Suppressor macrophage (primary cell): ENCODE measurements at regions not wholly inside any gene's neighbourhood (a gene's known extent, or its start where the extent isn't known, plus 50 kb on each side); places are given as distances from the start of the nearest gene placed in this dataset.
"Not testable (repeated sequence)": the region's sequence is repeated elsewhere in the genome, so short reads cannot be mapped to it uniquely, and the experiment has no call there.

Experiments
- DNase-seq, 4 experiments: peaks; one replicate each; pipeline ENCODE4 v3.0.0-alpha.2; 2020 to 2022

DNA sequence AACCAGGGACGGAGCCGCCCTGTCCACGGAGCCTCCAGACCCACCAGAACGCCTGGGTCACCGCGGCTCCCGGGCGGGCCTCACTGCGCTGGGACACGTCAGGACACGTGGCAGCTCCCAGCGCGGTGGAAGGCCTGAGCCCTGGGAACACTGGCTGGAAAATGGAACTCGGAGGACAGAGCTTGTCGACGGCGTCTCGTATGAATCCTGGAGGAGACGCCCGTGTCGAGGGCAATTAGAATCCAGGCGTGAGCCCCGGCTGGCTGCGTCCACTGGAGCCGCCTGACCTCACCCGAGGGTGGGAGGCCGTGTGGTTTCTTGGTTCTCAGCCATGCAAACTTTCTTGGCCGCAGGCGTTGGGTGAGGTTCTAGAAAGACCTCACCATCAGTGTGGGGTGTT lies 173.9 kb downstream of the LAT start:
- no peak for DNase-seq

DNA sequence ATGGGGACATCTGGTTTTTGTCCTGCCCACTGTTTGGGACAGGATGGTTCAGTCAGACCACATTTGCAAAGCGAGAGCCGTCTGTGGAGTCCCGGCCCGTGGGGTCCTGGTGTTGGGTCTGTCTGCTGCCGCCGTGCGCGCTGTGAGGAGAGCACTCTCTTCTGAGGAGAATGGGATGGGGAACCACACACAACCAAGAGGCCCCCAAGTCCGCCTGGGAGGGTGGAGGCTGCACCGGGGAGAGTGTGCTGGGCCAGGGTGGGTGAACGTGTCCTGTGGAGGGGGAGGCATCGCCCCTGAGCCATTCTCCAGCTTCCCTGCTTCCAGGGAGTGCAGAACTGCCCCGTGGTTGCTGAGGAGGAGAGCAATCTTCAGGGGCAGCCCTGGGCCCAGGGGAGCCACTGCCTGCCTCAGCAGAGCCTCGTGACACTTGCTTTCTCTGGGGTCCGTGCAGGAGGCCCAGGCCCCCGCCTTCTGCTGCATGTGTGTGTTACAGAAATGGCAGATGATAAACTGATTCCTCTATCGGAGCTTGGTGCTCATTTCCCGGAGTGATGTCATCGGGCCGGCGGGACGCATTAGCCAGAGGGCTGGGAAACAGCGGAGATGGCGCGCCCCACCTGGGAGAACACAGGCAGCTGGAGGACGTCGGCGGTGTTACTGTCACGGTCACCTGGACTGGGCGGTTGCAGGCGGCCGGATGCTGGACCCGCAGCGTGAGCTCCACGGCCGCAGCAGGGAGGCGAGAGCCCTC lies 173.4 kb downstream of the LAT start:
- DNase-seq: not testable (repeated sequence)

DNA sequence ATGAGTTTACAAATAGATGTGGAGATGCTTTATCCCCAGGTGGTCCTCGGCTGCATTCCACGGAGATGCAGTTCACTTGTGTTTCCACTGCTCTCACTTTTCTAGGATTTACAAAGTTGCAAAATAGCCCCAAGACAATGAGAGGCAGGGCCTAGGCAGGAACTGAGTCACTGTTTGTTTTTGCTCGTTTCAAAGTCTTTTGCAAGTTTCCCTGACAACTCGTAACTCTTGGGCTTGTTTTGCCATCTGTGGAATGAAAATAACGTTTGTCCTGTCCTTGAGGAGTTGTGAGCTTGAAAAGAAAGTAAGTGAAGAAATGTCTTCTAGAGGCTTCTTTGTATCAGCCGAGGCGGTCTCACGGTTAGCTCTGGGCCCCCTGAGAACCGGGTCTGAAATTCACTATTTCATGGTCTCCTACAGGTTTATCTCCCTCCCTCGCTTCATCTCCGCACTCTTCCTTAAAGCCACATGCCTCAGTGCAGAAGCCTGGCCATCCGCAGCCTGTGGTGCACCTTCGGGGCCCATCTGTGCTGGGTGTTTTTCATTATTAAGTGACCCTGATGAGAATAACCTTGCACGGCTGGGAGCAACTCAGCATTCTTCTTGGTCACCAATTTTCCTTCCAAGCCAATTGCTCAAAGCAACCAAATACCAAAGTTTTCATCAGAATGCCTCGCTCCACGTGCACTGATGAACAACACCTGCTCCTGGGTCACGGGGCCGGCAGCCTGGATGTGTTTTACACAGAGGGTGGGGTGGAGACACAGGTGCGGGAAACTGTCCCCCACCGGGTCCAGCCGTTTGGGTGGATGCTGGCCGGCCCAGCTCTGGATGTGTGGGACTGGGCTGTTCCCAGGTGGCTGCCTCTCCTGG lies 172.4 kb downstream of the LAT start:
- peak; percentile 82 to 93 (median 88) for DNase-seq

DNA sequence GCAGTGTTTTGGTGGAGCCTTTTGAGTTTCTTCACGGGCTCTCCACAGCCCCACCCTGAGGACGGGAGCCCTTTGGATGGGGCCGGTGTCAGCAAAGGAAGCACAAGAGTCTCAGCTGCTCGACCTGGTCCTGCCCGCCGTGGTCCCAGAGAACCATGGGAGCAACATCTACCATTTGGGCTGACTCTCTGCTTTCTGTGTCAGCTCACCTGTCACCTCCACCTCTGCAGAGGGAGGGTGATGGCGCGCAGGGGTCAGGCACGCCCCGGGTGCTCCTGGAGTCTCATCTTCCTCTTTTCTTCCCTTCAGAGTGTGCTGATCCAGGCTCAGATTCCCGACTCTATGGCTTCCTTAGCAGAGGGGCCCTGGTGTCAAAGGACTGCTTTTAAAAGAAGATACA lies 171.7 kb downstream of the LAT start:
- DNase-seq: peak; percentile 11 to 40 (median 32)

DNA sequence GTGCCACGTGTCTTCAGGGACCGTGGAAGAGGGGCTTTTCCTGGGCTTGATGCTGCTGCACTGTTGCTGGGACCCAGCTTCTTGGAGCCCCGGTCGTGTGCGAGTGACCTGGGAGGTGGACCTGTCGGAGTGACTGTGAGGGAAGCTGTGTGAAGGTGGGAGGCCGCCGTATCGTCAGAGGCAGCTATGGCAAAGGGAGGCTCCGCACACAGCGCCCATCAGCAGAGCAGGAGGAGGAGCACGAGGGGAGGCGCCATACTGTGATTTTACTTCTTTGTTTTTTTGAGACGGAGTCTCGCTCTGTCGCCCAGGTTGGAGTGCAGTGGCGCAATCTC lies 171.0 kb downstream of the LAT start:
- DNase-seq: not testable (repeated sequence)

DNA sequence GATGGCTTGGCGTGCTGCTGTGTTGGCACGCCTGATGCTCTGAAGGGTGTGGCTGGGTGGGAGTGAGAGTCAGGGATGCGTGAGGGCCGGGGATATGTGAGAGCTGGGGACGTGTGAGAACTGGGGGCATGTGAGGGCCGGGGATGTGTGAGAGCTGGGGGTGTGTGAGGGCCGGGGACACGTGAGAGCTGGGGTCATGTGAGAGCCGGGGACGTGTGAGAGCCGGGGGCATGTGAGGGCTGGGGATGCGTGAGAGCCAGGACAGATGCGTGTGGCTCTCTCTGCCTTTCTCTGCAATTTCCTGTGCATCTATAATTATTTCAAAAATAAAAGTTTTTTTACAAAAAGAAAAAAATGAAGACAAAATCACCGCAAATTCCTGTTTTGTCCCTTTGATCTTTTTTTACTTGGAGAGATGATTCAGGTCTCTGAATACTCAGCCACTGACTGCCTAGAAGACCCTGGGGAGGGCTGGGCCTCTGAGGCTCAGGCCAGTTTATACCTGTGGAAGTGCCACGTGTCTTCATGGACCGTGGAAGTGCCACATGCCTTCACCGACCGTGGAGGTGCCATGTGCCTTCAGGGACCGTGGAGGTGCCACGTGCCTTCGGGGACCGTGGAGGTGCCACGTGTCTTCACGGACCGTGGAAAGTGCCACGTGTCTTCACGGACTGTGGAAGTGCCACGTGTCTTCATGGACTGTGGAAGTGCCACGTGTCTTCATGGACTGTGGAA lies 170.4 kb downstream of the LAT start:
- DNase-seq: peak; percentile 64 to 74 (median 71)

DNA sequence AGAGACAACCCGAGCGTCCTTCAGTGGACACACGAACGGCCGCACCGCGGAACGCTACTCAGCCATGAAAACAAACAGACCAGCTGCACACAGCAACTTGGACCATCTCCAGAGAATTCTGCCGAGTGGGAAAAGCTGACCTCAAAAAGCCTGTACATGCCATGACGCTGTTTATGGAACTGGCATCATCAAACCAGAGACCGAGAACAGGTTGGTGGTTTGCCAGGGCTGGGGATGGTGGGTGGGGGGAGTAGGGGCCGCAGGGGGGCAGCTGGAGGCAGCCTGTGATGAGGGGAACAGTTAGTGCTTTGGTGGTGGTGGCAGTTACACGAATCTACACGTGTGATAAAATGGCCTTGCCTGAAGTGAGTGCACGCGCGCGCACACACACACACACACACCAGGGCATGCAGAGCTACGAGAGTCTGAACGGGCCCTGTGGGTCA lies 169.8 kb downstream of the LAT start:
- peak in 1 of 4 experiments; percentile 5 for DNase-seq

DNA sequence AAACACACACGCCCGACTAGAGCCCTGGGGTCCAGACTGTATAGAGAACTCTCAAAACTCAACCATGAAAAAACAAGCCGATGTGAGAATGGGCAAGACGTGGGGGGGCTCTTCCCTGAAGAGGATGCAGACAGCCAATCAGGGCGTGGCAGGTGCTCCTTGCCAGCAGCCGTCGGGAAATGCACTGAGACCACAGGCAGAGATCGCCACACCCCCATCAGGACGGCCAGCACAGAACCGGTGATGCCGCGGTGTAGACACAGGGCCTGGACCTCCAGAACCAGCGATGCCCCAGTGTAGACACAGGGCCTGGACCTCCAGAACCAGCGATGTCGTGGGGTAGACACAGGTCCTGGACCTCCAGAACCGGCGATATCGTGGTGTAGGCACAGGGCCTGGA lies 169.2 kb downstream of the LAT start:
- DNase-seq: no peak

DNA sequence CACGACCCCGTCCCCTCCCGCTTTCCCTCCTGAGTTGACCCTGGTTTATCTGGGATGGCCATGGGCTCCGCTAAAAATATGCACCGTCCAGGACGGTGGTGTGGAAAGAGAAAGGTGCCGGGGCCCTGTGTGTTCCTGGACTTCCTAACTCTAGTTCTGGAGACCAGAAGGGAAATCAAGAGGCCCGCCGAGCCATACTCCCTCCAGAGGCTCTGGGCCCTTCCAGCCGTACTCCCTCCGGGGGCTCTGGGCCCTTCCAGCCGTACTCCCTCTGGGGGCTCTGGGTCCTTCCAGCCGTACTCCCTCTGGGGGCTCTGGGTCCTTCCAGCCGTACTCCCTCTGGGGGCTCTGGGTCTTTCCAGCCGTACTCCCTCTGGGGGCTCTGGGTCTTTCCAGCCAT lies 168.5 kb downstream of the LAT start:
- DNase-seq: not testable (repeated sequence)

DNA sequence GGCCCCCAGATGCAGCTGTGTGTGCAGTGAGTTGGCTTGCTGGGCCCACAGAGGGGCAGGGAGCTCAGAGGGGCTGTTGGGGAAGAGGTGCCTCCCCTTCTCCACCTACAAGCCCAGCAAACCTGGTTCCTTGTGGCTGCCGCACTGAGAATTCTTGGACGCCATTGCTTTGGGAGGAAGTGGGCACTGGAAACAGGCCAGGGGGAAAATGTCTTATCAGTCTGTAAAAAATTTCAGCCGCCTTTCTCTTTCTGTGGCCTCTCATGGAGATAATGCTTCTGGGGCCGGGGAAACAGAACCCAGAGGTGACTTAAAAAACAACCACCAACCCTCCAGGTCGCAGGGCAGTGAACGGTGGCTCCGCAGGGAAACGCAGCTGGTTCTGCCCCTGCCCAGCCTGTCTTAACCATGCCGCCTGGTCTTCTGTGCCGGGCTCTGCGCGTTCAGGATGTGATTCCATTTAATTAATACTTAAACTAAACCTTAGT lies 167.7 kb downstream of the LAT start:
- peak in 3 of 4 experiments; percentile 20 to 39 (median 36) for DNase-seq

DNA sequence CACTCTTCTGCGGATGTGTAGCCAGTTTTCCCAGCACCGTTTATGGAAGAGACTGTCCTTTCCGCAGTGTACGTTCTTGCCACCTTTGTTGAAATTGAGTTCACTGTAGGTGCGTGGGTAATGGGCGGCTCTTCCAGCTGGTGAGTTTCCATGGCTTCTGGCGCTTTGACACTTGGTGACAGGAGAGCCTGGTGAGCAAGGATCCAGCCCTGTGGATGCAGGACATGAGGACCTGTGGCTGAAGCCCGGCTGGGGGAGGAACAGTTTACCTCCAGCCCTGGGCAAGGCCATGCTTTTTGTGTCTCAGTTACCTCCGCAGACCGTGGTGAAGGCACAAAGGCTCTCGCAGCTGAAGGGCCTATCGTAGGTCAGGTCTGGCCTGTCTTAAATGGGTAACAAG lies 166.5 kb downstream of the LAT start:
- no peak for DNase-seq

DNA sequence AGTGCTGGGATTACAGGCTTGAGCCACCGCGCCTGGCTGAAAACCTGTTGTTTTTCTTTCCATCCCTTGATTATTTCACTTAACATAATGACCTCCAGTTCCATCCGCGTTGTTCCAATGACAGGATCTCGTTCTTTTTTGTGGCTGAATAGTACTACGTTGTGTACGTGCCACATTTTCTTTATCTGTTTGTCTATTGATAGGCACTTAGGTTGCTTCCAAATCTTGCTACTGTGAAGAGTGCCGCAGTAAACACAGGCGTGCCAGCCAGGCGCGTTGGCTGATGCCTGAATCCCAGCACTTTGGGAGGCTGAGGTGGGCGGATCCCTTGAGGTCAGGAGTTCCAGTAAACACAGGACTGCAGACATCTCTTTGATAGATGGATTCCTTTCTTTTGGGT lies 165.1 kb downstream of the LAT start:
- DNase-seq: not testable (repeated sequence)

DNA sequence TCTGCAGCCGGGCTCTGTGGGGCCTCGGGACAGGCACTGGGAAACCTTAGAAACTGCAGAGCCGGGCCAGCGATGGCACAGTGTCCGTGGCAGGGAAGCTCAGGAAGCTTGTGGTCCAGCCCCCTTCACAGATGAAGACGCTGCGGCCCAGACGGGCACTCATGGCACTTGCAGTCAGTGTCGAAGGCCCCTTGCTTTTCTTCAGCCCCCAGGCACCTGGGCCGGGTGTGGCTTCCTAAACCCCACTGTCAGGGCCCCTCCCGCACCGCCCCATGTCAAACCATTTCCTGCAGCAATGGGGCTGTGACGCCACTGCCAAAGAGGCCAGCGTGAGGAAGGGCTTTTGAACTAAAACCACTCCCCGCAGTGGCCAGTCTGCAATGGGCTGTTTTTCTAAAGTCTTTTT lies 164.0 kb downstream of the LAT start:
- DNase-seq: peak; percentile 47 to 64 (median 52)

DNA sequence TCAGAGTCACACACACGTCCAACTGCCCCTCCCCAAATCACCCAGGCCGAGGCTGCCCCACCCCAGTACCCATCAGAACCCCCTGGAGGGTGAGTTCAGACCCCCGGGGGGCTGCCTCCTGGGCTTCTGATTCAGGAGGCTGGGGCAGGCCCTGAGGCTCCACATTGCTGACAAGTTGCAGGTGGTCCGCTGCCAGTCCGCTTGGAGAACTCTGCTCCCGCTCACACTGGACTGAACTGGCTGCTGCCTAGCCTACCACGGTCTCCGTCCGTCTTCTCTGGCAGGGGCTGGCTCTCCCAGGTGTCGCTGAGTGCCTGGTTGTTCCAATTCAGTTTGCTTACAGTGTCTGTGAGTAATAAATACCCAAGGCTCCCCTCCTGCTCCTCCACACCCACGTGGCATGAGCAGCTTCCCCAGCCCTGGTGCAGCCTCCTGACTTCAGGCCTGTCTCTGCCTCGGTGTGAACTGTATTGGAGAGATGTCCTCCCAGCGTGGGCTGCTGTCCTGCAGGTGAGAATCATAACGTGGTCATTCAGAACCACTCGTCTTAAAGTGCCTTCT lies 163.4 kb downstream of the LAT start:
- peak; percentile 35 to 68 (median 57) for DNase-seq

DNA sequence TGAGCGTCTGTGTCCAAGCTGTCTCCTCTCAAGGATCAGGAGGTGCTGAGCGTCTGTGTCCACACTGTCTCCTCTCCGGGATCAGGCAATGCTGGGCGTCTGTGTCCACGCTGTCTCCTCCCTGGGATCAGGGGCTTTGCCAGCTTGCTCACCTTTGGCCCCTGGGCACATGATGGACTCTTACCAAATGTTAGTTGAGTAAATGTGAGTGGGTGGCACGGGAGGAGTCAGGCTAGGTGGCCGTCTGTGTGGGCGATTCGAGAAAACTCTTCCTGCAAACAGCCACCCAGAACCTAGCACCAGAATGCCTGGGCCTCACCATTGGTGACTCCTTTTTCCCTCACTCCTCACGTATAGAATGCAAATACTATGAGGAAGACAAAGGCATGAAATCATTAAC lies 162.9 kb downstream of the LAT start:
- peak in 3 of 4 experiments; percentile 43 to 54 (median 48) for DNase-seq

DNA sequence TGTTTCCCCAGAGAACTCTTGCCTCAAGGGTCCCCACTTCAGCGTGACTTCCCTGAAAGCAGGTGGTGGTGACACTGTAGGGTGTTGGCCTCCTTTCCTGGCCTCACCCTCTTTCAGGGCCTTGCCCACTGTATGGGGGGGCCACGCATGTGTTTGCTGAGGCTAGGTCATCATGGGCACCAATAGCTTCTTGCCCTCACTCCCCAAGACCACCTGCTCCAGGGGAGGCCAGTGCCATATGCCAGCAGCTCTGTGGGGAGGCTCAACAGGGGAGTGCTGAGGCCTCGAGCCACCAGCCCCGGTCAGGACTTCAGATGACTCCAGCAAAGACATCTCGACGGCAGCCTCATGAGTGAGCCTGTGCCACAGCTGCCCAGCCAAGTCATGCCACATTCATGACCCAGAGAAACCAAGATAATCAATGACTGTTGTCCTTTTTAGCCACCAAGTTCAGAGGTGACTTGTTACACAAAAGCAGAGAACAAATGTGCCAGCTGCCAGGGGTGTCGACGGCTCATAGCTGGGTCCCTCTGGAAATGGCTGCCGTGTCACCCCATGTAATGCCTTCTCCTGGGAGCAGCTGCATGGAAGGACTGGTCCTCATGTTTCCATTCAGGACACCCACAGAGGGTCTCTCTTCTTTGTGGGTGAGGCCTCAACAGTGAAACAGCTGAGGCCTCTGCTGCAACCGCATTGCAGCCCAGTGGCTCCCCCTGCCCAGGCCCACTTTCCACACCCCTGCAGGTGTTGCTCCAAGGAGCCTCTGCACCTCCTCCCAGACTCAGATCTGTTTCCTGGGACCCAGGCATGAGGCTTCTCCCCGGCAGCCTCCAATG lies 162.2 kb downstream of the LAT start:
- not testable (repeated sequence) for DNase-seq

DNA sequence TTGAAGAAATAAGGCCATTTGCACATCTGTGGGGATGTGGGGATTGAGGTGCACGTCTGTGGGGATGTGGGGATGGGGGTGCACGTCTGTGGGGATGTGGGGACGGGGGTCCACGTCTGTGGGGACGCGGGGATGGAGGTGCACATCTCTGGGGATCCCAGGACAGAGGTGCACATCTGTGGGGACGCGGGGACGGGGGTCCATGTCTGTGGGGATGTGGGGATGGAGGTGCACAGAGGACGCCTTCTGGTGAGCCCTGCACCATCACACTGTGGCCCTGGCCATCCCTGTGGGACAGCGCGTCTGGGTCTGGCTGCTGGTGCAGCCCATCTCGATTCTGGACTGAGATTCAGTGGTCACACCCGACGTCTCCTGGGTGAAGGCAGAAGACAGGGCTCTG lies 161.4 kb downstream of the LAT start:
- no peak for DNase-seq

DNA sequence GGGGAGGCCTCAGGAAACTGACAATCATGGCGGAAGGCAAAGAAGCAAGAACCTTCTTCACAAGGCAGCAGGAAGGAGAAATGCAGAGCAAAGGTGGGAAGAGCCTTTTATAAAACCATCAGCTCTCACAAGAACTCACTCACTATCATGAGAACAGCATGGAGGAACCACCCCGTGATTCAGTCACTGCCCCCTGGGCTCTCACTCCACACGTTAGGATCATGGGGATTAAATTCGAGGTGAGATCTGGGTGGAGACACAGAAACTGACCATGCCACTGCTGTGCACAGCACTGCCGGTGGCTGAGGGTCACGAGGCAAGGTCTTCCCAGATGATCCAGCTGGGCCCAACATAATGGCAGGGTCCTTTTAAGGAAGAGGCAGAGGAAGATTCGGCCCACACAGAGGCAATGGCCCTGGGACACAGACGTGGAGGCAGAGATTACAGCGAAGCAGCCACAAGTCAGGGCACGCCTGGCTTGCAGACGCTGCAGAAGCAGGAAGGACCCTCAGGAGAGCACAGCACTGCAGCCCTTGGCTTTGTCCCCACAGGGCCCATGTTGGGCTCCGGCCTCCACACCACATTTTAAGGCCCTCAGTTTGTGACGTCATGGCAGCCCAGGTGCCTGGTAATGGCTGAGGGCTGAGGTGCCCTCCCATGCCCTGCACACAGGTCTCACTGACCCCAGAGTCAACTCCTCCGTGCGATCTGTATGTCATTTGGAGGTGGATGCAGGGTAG lies 160.8 kb downstream of the LAT start:
- DNase-seq: peak in 2 of 4 experiments; percentile 20 to 25

DNA sequence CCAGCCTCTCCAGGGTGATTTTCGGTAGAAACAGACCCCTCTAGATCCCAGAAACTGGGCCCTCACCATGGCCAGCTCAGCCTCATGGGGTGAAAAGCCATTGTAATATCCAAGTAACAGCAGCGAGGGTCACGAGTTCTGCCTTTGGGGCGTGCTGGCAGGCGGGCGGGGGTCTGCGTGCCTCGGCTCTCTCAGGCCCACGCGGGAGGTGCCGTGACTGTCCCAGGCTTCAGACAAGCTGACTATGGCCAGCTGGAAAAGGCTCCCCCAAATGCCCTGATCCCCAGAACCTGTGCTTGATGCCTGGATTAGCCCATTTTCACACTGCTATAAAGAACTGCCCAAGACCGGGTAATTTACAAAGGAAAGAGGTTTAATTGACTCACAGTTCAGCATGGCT lies 160.2 kb downstream of the LAT start:
- DNase-seq: not testable (repeated sequence)

DNA sequence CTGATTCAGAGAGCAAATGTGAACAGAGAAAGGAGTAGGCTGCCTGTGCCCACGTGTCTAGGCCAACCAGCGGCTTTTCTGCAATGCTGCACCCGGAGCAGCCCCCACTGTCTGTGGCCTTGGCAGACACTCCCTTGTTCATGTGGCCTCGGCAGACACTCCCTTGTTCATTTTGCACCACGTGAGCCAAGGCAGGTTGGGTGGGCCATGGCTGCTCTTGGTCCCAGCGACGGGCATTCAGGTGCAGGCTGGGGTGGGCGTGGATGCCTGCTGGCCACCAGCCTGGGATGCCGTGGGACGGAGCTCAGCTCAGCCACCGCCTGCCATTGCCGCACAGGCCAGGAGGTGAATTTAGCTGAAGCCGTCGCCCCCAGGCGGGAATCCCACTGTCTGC lies 159.8 kb downstream of the LAT start:
- not testable (repeated sequence) for DNase-seq
